ENCODE measurements at regions not wholly inside any gene's neighbourhood (a gene's known extent, or its start where the extent isn't known, plus 50 kb on each side); places are given as distances from the start of the nearest gene placed in this dataset.
"Not testable (repeated sequence)": the region's sequence is repeated elsewhere in the genome, so short reads cannot be mapped to it uniquely, and the experiment has no call there.

- Histone ChIP-seq H3K4me3 (ENCODE audit: low read depth in 1 of 2, low read length in 2 of 2) (no peak overlapping the region), H3K36me3 (ENCODE audit: control insufficient read depth in 1 of 2, insufficient read depth in 2 of 2, low read length in 2 of 2) (no peaks in the 10 kb centered on the region), H3K9me3 (ENCODE audit: control insufficient read depth in 1 of 2, low read length in 2 of 2) (no peaks in the 10 kb centered on the region), H3K27ac (ENCODE audit: low read depth, low read length) (no peak overlapping the region), H3K27me3 (ENCODE audit: control insufficient read depth in 1 of 2, insufficient read depth in 2 of 2, low read length in 2 of 2) (no peaks in the 10 kb centered on the region), H3K9ac (ENCODE audit: low read depth in 1 of 2, low read length in 2 of 2) (no peak overlapping the region), H3K4me1 (ENCODE audit: control insufficient read depth in 1 of 2, insufficient read depth in 2 of 2, low read length in 2 of 2) (no peaks in the 10 kb centered on the region)
Observed at GRCh38 chr12:11535127-11535526, 114.3 kb upstream of the ETV6 start.

GRCh38 chr12:11539156-11539555 lies 110.3 kb upstream of the ETV6 start:
- Histone ChIP-seq H3K27me3 (ENCODE audit: control insufficient read depth in 1 of 2, insufficient read depth in 2 of 2, low read length in 2 of 2) (no peaks in the 10 kb centered on the region), H3K9me3 (ENCODE audit: control insufficient read depth in 1 of 2, low read length in 2 of 2) (no peaks in the 10 kb centered on the region), H3K4me3 (ENCODE audit: low read depth in 1 of 2, low read length in 2 of 2) (no peak overlapping the region), H3K4me1 (ENCODE audit: control insufficient read depth in 1 of 2, insufficient read depth in 2 of 2, low read length in 2 of 2) (no peaks in the 10 kb centered on the region), H3K36me3 (ENCODE audit: control insufficient read depth in 1 of 2, insufficient read depth in 2 of 2, low read length in 2 of 2) (no peaks in the 10 kb centered on the region), H3K9ac (ENCODE audit: low read depth in 1 of 2, low read length in 2 of 2) (no peak overlapping the region), H3K27ac (ENCODE audit: low read depth, low read length) (no peak overlapping the region)

- H3K9me3 ChIP-seq (ENCODE audit: control insufficient read depth in 1 of 2, low read length in 2 of 2), result no peaks in the 10 kb centered on the region
- H3K27ac ChIP-seq (ENCODE audit: low read depth, low read length), result no peak overlapping the region
- no peak overlapping the region for H3K9ac ChIP-seq (ENCODE audit: low read depth in 1 of 2, low read length in 2 of 2)
- H3K36me3 ChIP-seq (ENCODE audit: control insufficient read depth in 1 of 2, insufficient read depth in 2 of 2, low read length in 2 of 2), result no peaks in the 10 kb centered on the region
- H3K4me1 ChIP-seq (ENCODE audit: control insufficient read depth in 1 of 2, insufficient read depth in 2 of 2, low read length in 2 of 2), result peaks cover 0 to under 1% of the 10 kb centered on the region in 2 donors
- H3K27me3 ChIP-seq (ENCODE audit: control insufficient read depth in 1 of 2, insufficient read depth in 2 of 2, low read length in 2 of 2), result no peaks in the 10 kb centered on the region
- no peak overlapping the region for H3K4me3 ChIP-seq (ENCODE audit: low read depth in 1 of 2, low read length in 2 of 2)
Observed at GRCh38 chr12:11540156-11540555, 109.3 kb upstream of the ETV6 start.

GRCh38 chr12:11540615-11541310 lies 108.7 kb upstream of the ETV6 start:
- Histone ChIP-seq H3K36me3 (ENCODE audit: control insufficient read depth in 1 of 2, insufficient read depth in 2 of 2, low read length in 2 of 2) (no peaks in the 10 kb centered on the region), H3K9ac (ENCODE audit: low read depth in 1 of 2, low read length in 2 of 2) (no peak overlapping the region), H3K27me3 (ENCODE audit: control insufficient read depth in 1 of 2, insufficient read depth in 2 of 2, low read length in 2 of 2) (no peaks in the 10 kb centered on the region), H3K4me3 (ENCODE audit: low read depth in 1 of 2, low read length in 2 of 2) (no peak overlapping the region), H3K27ac (ENCODE audit: low read depth, low read length) (no peak overlapping the region), H3K4me1 (ENCODE audit: control insufficient read depth in 1 of 2, insufficient read depth in 2 of 2, low read length in 2 of 2) (peaks cover 3 to 6% of the 10 kb centered on the region in 2 donors), H3K9me3 (ENCODE audit: control insufficient read depth in 1 of 2, low read length in 2 of 2) (no peaks in the 10 kb centered on the region)

GRCh38 chr12:11542599-11542998 lies 106.9 kb upstream of the ETV6 start:
- Histone ChIP-seq H3K4me3 (ENCODE audit: low read depth in 1 of 2, low read length in 2 of 2) (no peak overlapping the region), H3K9ac (ENCODE audit: low read depth in 1 of 2, low read length in 2 of 2) (no peak overlapping the region), H3K27ac (ENCODE audit: low read depth, low read length) (no peak overlapping the region), H3K36me3 (ENCODE audit: control insufficient read depth in 1 of 2, insufficient read depth in 2 of 2, low read length in 2 of 2) (no peaks in the 10 kb centered on the region), H3K27me3 (ENCODE audit: control insufficient read depth in 1 of 2, insufficient read depth in 2 of 2, low read length in 2 of 2) (no peaks in the 10 kb centered on the region), H3K4me1 (ENCODE audit: control insufficient read depth in 1 of 2, insufficient read depth in 2 of 2, low read length in 2 of 2) (peaks cover 5 to 11% of the 10 kb centered on the region in 2 donors), H3K9me3 (ENCODE audit: control insufficient read depth in 1 of 2, low read length in 2 of 2) (no peaks in the 10 kb centered on the region)

- H3K4me1 ChIP-seq (ENCODE audit: control insufficient read depth in 1 of 2, insufficient read depth in 2 of 2, low read length in 2 of 2), result peaks cover 5 to 11% of the 10 kb centered on the region in 2 donors
- no peak overlapping the region for H3K9ac ChIP-seq (ENCODE audit: low read depth in 1 of 2, low read length in 2 of 2)
- no peaks in the 10 kb centered on the region for H3K9me3 ChIP-seq (ENCODE audit: control insufficient read depth in 1 of 2, low read length in 2 of 2)
- no peaks in the 10 kb centered on the region for H3K36me3 ChIP-seq (ENCODE audit: control insufficient read depth in 1 of 2, insufficient read depth in 2 of 2, low read length in 2 of 2)
- no peaks in the 10 kb centered on the region for H3K27me3 ChIP-seq (ENCODE audit: control insufficient read depth in 1 of 2, insufficient read depth in 2 of 2, low read length in 2 of 2)
- H3K27ac ChIP-seq (ENCODE audit: low read depth, low read length), result no peak overlapping the region
- H3K4me3 ChIP-seq (ENCODE audit: low read depth in 1 of 2, low read length in 2 of 2), result no peak overlapping the region
Observed at GRCh38 chr12:11543457-11544158, 105.9 kb upstream of the ETV6 start.

GRCh38 chr12:11545484-11546330 lies 103.8 kb upstream of the ETV6 start:
- Histone ChIP-seq H3K9ac (ENCODE audit: low read depth in 1 of 2, low read length in 2 of 2) (no peak overlapping the region), H3K27ac (ENCODE audit: low read depth, low read length) (no peak overlapping the region), H3K4me1 (ENCODE audit: control insufficient read depth in 1 of 2, insufficient read depth in 2 of 2, low read length in 2 of 2) (peaks cover 5 to 11% of the 10 kb centered on the region in 2 donors), H3K4me3 (ENCODE audit: low read depth in 1 of 2, low read length in 2 of 2) (no peak overlapping the region), H3K9me3 (ENCODE audit: control insufficient read depth in 1 of 2, low read length in 2 of 2) (no peaks in the 10 kb centered on the region), H3K27me3 (ENCODE audit: control insufficient read depth in 1 of 2, insufficient read depth in 2 of 2, low read length in 2 of 2) (no peaks in the 10 kb centered on the region), H3K36me3 (ENCODE audit: control insufficient read depth in 1 of 2, insufficient read depth in 2 of 2, low read length in 2 of 2) (no peaks in the 10 kb centered on the region)

GRCh38 chr12:11546582-11547270 lies 102.7 kb upstream of the ETV6 start:
- not testable (repeated sequence) for H3K36me3 ChIP-seq (ENCODE audit: control insufficient read depth in 1 of 2, insufficient read depth in 2 of 2, low read length in 2 of 2); H3K27me3 ChIP-seq (ENCODE audit: control insufficient read depth in 1 of 2, insufficient read depth in 2 of 2, low read length in 2 of 2); H3K27ac ChIP-seq (ENCODE audit: low read depth, low read length); H3K9ac ChIP-seq (ENCODE audit: low read depth in 1 of 2, low read length in 2 of 2); H3K4me3 ChIP-seq (ENCODE audit: low read depth in 1 of 2, low read length in 2 of 2); H3K9me3 ChIP-seq (ENCODE audit: control insufficient read depth in 1 of 2, low read length in 2 of 2)
- peaks cover 5 to 11% of the 10 kb centered on the region in 2 donors for H3K4me1 ChIP-seq (ENCODE audit: control insufficient read depth in 1 of 2, insufficient read depth in 2 of 2, low read length in 2 of 2)

GRCh38 chr12:11547271-11547646 lies 102.2 kb upstream of the ETV6 start:
- H3K27me3 ChIP-seq (ENCODE audit: control insufficient read depth in 1 of 2, insufficient read depth in 2 of 2, low read length in 2 of 2); H3K4me3 ChIP-seq (ENCODE audit: low read depth in 1 of 2, low read length in 2 of 2); H3K36me3 ChIP-seq (ENCODE audit: control insufficient read depth in 1 of 2, insufficient read depth in 2 of 2, low read length in 2 of 2); H3K9ac ChIP-seq (ENCODE audit: low read depth in 1 of 2, low read length in 2 of 2); H3K27ac ChIP-seq (ENCODE audit: low read depth, low read length); H3K9me3 ChIP-seq (ENCODE audit: control insufficient read depth in 1 of 2, low read length in 2 of 2): not testable (repeated sequence)
- peaks cover 5 to 11% of the 10 kb centered on the region in 2 donors for H3K4me1 ChIP-seq (ENCODE audit: control insufficient read depth in 1 of 2, insufficient read depth in 2 of 2, low read length in 2 of 2)

All from duodenal mucosa (tissue), 2 donors.